Neural cell (in vitro differentiated cells): ENCODE measurements at regions not wholly inside any gene's neighbourhood (a gene's known extent, or its start where the extent isn't known, plus 50 kb on each side); places are given as distances from the start of the nearest gene placed in this dataset.

Source experiments
- H2AFZ ChIP-seq: fragments of 200-600, 300-800 bp; sonication (generic), shearing (Covaris generic); 2 replicates; pipeline ENCODE4 v1.6.0; 2014; ENCODE audit warnings: low read depth, mild to moderate bottlenecking, antibody characterized with exemption, low read length, moderate library complexity
- H3F3A ChIP-seq: fragments of 200-600 bp; shearing (Covaris generic); 2 replicates; pipeline ENCODE4 v1.6.1; 2016; ENCODE audit warnings: mild to moderate bottlenecking, moderate library complexity, mixed read lengths, antibody characterized with exemption, low read length; ENCODE audit not compliant: insufficient read depth, poor library complexity, severe bottlenecking
- H3K27ac ChIP-seq: fragments of 200-600, 300-800 bp; sonication (generic), shearing (Covaris generic); 2 replicates; pipeline ENCODE4 v1.5.1; 2014; ENCODE audit warnings: mild to moderate bottlenecking, low read length, moderate library complexity
- H3K27me3 ChIP-seq: fragments of 300-800, 200-600 bp; sonication (generic), shearing (Covaris generic); 2 replicates; pipeline ENCODE4 v1.6.0; 2014; ENCODE audit warnings: mild to moderate bottlenecking, low read depth, low read length, moderate library complexity; ENCODE audit not compliant: insufficient read depth
- H3K36me3 ChIP-seq: fragments of 300-800, 200-600 bp; sonication (generic), shearing (Covaris generic); 2 replicates; pipeline ENCODE4 v1.5.1; 2014; ENCODE audit warnings: mild to moderate bottlenecking, antibody characterized with exemption, low read length, moderate library complexity; ENCODE audit not compliant: insufficient read depth
- H3K4me2 ChIP-seq: fragments of 300-800, 200-600 bp; sonication (generic), shearing (Covaris generic); 2 replicates; pipeline ENCODE4 v1.6.0; 2014; ENCODE audit warnings: mild to moderate bottlenecking, low read length
- H3K4me3 ChIP-seq: fragments of 300-800, 200-600 bp; sonication (generic), shearing (Covaris generic); 2 replicates; pipeline ENCODE4 v1.5.1; 2014; ENCODE audit warnings: mild to moderate bottlenecking, low read length, moderate library complexity
- H3K79me2 ChIP-seq: fragments of 200-600 bp; shearing (Covaris generic); replicated peaks from 2 replicates; pipeline ENCODE4 v1.6.0; 2014; ENCODE audit warnings: mild to moderate bottlenecking, low read length, moderate library complexity; ENCODE audit not compliant: insufficient read depth
- H3K9ac ChIP-seq: fragments of 300-800, 200-600 bp; sonication (generic), shearing (Covaris generic); 2 replicates; pipeline ENCODE4 v1.6.1; 2016; ENCODE audit warnings: mild to moderate bottlenecking, low read length, mixed read lengths
- H3K9me2 ChIP-seq: fragments of 200-600 bp; shearing (Covaris generic); 2 replicates; pipeline ENCODE4 v1.6.1; 2016; ENCODE audit warnings: mild to moderate bottlenecking, low read length, mixed read lengths; ENCODE audit not compliant: insufficient read depth
- H3K9me3 ChIP-seq: fragments of 200-600, 300-800 bp; sonication (generic), shearing (Covaris generic); 2 replicates; pipeline ENCODE4 v1.6.1; 2016; ENCODE audit warnings: mild to moderate bottlenecking, mixed run types, low read length, moderate library complexity, mixed read lengths
- H4K20me1 ChIP-seq: fragments of 200-600 bp; shearing (Covaris generic); 2 replicates; pipeline ENCODE4 v1.6.1; 2016; ENCODE audit warnings: mild to moderate bottlenecking, mixed run types; ENCODE audit not compliant: insufficient read depth
- CTCF ChIP-seq: fragments of 450-650 bp; IDR thresholded peaks from 2 replicates; pipeline ENCODE4 v1.5.1; 2014; ENCODE audit warnings: antibody characterized with exemption, mild to moderate bottlenecking, moderate library complexity; ENCODE audit not compliant: poor library complexity, severe bottlenecking
- EP300 ChIP-seq: fragments of 450-650 bp; conservative IDR thresholded peaks from 2 replicates; pipeline ENCODE4 v1.6.1; 2014; ENCODE audit warnings: antibody characterized with exemption, mild to moderate bottlenecking, moderate library complexity; ENCODE audit not compliant: poor library complexity, severe bottlenecking
- EZH2 ChIP-seq: fragments of 200-600, 300-800 bp; shearing (Covaris generic), sonication (generic); IDR thresholded peaks from 2 replicates; pipeline ENCODE4 v1.6.1; 2014; ENCODE audit warnings: antibody characterized with exemption, low read length, borderline replicate concordance, mild to moderate bottlenecking; ENCODE audit not compliant: insufficient read depth, poor library complexity, severe bottlenecking
- MXI1 ChIP-seq: fragments of 450-650 bp; conservative IDR thresholded peaks from 2 replicates; pipeline ENCODE4 v1.6.1; 2014; ENCODE audit warnings: antibody characterized with exemption, mild to moderate bottlenecking; ENCODE audit not compliant: poor library complexity, severe bottlenecking
- POLR2AphosphoS5 ChIP-seq: IDR thresholded peaks from 2 replicates; pipeline ENCODE4 v1.6.1; 2012
- RAD21 ChIP-seq: fragments of 450-650 bp; conservative IDR thresholded peaks from 2 replicates; pipeline ENCODE4 v1.6.1; 2014; ENCODE audit warnings: antibody characterized with exemption, mild to moderate bottlenecking, moderate library complexity
- SMC3 ChIP-seq: fragments of 450-650 bp; conservative IDR thresholded peaks from 2 replicates; pipeline ENCODE4 v1.6.1; 2014; ENCODE audit warnings: antibody characterized with exemption, mild to moderate bottlenecking, moderate library complexity; ENCODE audit not compliant: poor library complexity
- TAF1 ChIP-seq: IDR thresholded peaks from 2 replicates; pipeline ENCODE4 v1.6.1; 2012; ENCODE audit warnings: low read depth
- TF ChIP-seq, protein P1 (sequence below): IDR thresholded peaks from 2 replicates; pipeline ENCODE4 v1.6.1; 2012; ENCODE audit warnings: borderline replicate concordance

DNA sequence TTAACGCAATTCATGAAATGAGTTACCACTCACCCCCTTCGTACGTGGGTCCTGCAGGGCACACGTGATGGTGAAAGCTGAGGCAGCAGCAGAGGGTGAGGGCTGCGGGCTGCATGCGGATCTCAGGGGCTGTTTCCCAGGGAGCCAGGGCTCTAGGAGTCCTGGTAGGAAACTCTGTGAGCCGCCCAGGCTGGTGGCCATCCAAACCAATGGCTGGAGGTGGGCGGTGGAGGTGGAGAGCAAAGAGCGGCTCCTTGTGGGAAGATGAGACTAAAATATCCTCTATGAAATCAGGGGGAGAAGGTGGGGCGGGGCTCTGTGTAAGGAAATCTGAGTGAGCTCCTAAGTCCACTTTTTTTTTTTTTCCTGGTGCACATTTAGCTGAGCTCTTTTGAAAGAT, 120.1 kb upstream of the SLC1A4 start:
- Histone ChIP-seq H3K4me3 (no peak overlapping the region), H3K27ac (no peak overlapping the region), H3K9me3 (no peaks in the 10 kb centered on the region), H3K4me2 (no peak overlapping the region), H4K20me1 (no peaks in the 10 kb centered on the region), H3K79me2 (no peaks in the 10 kb centered on the region), H3K27me3 (no peaks in the 10 kb centered on the region), H2AFZ (no peak overlapping the region), H3K36me3 (no peaks in the 10 kb centered on the region), H3K9me2 (no peaks in the 10 kb centered on the region), H3F3A (no peaks in the 10 kb centered on the region), H3K9ac (no peak overlapping the region)
- no peak for TF ChIP-seq RAD21

DNA sequence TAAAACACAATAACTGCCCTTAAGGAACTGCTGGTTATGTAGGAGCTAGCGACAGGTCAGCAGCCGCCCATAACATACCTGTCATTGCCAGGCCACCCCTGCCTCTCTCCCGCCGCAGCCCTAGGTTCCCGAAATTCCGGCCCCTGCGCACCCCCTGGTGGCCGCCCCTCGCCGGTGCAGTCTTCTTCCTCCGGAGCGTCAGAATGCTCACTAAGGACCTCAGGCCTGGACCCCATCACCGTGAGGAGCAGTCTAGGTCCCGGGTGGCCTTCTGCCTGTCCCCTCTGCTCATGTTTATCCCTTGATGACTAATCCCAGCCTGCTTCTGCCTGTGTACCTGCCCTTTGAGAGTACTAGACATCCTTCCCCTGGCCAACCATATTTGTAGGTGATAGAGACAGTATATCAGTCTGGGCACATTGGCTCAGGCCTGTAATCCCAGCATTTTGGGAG, 115.7 kb upstream of the SLC1A4 start:
- H3K9me2 ChIP-seq, result no peaks in the 10 kb centered on the region
- no peaks in the 10 kb centered on the region for H3K79me2 ChIP-seq
- no peak for TF ChIP-seq MXI1
- peak; percentile 65 for TF ChIP-seq CTCF
- TF ChIP-seq RAD21, result peak; percentile 61
- TF ChIP-seq, protein P1, sequence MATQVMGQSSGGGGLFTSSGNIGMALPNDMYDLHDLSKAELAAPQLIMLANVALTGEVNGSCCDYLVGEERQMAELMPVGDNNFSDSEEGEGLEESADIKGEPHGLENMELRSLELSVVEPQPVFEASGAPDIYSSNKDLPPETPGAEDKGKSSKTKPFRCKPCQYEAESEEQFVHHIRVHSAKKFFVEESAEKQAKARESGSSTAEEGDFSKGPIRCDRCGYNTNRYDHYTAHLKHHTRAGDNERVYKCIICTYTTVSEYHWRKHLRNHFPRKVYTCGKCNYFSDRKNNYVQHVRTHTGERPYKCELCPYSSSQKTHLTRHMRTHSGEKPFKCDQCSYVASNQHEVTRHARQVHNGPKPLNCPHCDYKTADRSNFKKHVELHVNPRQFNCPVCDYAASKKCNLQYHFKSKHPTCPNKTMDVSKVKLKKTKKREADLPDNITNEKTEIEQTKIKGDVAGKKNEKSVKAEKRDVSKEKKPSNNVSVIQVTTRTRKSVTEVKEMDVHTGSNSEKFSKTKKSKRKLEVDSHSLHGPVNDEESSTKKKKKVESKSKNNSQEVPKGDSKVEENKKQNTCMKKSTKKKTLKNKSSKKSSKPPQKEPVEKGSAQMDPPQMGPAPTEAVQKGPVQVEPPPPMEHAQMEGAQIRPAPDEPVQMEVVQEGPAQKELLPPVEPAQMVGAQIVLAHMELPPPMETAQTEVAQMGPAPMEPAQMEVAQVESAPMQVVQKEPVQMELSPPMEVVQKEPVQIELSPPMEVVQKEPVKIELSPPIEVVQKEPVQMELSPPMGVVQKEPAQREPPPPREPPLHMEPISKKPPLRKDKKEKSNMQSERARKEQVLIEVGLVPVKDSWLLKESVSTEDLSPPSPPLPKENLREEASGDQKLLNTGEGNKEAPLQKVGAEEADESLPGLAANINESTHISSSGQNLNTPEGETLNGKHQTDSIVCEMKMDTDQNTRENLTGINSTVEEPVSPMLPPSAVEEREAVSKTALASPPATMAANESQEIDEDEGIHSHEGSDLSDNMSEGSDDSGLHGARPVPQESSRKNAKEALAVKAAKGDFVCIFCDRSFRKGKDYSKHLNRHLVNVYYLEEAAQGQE, result no peak
- TF ChIP-seq EZH2, result no peak
- TF ChIP-seq SMC3, result peak; percentile 68
- TF ChIP-seq TAF1, result no peak
- no peak overlapping the region for H3K4me3 ChIP-seq
- H3K9ac ChIP-seq, result no peak overlapping the region
- H2AFZ ChIP-seq, result no peak overlapping the region
- H3F3A ChIP-seq, result no peaks in the 10 kb centered on the region
- no peaks in the 10 kb centered on the region for H3K9me3 ChIP-seq
- H3K36me3 ChIP-seq, result no peaks in the 10 kb centered on the region
- H4K20me1 ChIP-seq, result no peaks in the 10 kb centered on the region
- H3K4me2 ChIP-seq, result no peak overlapping the region
- H3K27ac ChIP-seq, result no peak overlapping the region
- no peaks in the 10 kb centered on the region for H3K27me3 ChIP-seq

GRCh38 chr2:64874593-64874992, 114.6 kb upstream of the SLC1A4 start:
- Histone ChIP-seq H3K9me3 (no peaks in the 10 kb centered on the region), H3K4me2 (no peak overlapping the region), H3K27me3 (no peaks in the 10 kb centered on the region), H3K36me3 (no peaks in the 10 kb centered on the region), H3F3A (no peaks in the 10 kb centered on the region), H3K27ac (no peak overlapping the region), H2AFZ (no peak overlapping the region), H3K9ac (no peak overlapping the region), H3K79me2 (no peaks in the 10 kb centered on the region), H3K4me3 (no peak overlapping the region), H4K20me1 (no peaks in the 10 kb centered on the region), H3K9me2 (no peaks in the 10 kb centered on the region)
- TF ChIP-seq CTCF (no peak), MXI1 (no peak), RAD21 (no peak), EP300 (no peak), POLR2AphosphoS5 (no peak), EZH2 (no peak), SMC3 (no peak), TAF1 (no peak)
- TF ChIP-seq, protein P1, result no peak
